Aorta (tissue), 5 donors: ENCODE measurements at regions not wholly inside any gene's neighbourhood (a gene's known extent, or its start where the extent isn't known, plus 50 kb on each side); places are given as distances from the start of the nearest gene placed in this dataset.

Experiments used
- ATAC-seq: fragments of 200-7000 bp; cut with Tn5 transposase; one replicate; pipeline ENCODE4 v1.9.1; 2022; ENCODE audit warnings: moderate library complexity; ENCODE audit not compliant: low FRiP score
- DNase-seq, 2 donors: peaks; one replicate each; pipeline ENCODE4 v3.0.0-alpha.2; 2020
- H3K27ac ChIP-seq, 2 donors: one replicate each; pipeline ENCODE4 v1.5.1; 2013; ENCODE audit warnings: low read length in 2 of 2, mild to moderate bottlenecking in 2 of 2, moderate library complexity in 2 of 2, control low read depth in 1 of 2, inconsistent platforms in 1 of 2, low read depth in 1 of 2
- H3K27me3 ChIP-seq, 2 donors: one replicate each; pipeline ENCODE4 v1.6.1; 2013; ENCODE audit warnings: control low read depth in 1 of 2, low read length in 1 of 2, mild to moderate bottlenecking in 1 of 2, moderate library complexity in 1 of 2; ENCODE audit not compliant: insufficient read depth in 2 of 2, control insufficient read depth in 1 of 2
- H3K36me3 ChIP-seq, 2 donors: one replicate each; pipeline ENCODE4 v1.6.1; 2013; ENCODE audit warnings: control low read depth in 1 of 2, low read length in 1 of 2, mild to moderate bottlenecking in 1 of 2; ENCODE audit not compliant: insufficient read depth in 2 of 2, control insufficient read depth in 1 of 2
- H3K4me1 ChIP-seq, 2 donors: one replicate each; pipeline ENCODE4 v1.6.1; 2013; ENCODE audit warnings: low read length in 2 of 2, control low read depth in 1 of 2, mild to moderate bottlenecking in 1 of 2, moderate library complexity in 1 of 2; ENCODE audit not compliant: insufficient read depth in 2 of 2, control insufficient read depth in 1 of 2
- H3K4me3 ChIP-seq, 2 donors: one replicate each; pipeline ENCODE4 v1.5.1; 2013; ENCODE audit warnings: low read length in 2 of 2, control low read depth in 1 of 2, mild to moderate bottlenecking in 1 of 2
- H3K9me3 ChIP-seq: one replicate; pipeline ENCODE4 v1.6.1; 2013; ENCODE audit warnings: mild to moderate bottlenecking, low read length; ENCODE audit not compliant: control insufficient read depth
- WGBS, 2 donors: extraction: QIAGEN DNeasy Blood & Tissue Kit; methylation state at CpG; one replicate each; pipeline ENCODE4 v1.1.7; 2013; 5-methylcytosine and 5-hydroxymethylcytosine counted together
- intact Hi-C, 2 donors: fragments of 100-400 bp; cut with DNase I; formaldehyde crosslinking; loops; one replicate each; pipeline versions ENCODE4 v1.14.2 to v1.15.0; 2022
- donor health status: healthy with polysubstance abuse.
- donor health status: Bipolar disorder and iron deficiency.
- donor health status: DM: no; HTN: no; CAD: no.
- donor health status: DM: no; HTN: no; CAD: no.
- donor health status: DM: yes; HTN: yes; CAD: no.

- H3K9me3 ChIP-seq: no peaks in the 10 kb centered on the region
- H3K4me1 ChIP-seq: no peaks in the 10 kb centered on the region
- no peaks in the 10 kb centered on the region for H3K36me3 ChIP-seq
- no peak overlapping the region for H3K4me3 ChIP-seq
- intact Hi-C loops: no loop called here
- H3K27me3 ChIP-seq: no peaks in the 10 kb centered on the region
- no peak for ATAC-seq
- DNase-seq: no peak
- WGBS, 2 donors: 84 to 91% methylated on average over 7 of the region's 7 CpGs
- no peak overlapping the region for H3K27ac ChIP-seq
Observed at GRCh38 chr3:177426878-177427495, 229.7 kb upstream of the TBL1XR1 start.

GRCh38 chr3:177427540-177427939, 230.3 kb upstream of the TBL1XR1 start:
- no peaks in the 10 kb centered on the region for H3K27me3 ChIP-seq
- no peak overlapping the region for H3K27ac ChIP-seq
- no peaks in the 10 kb centered on the region for H3K9me3 ChIP-seq
- no peak for ATAC-seq
- intact Hi-C loops: no loop called here
- no peak overlapping the region for H3K4me3 ChIP-seq
- DNase-seq: no peak
- WGBS, 2 donors: 70 to 75% methylated on average over 1 of the region's 1 CpG
- H3K36me3 ChIP-seq: no peaks in the 10 kb centered on the region
- H3K4me1 ChIP-seq: no peaks in the 10 kb centered on the region

- H3K9me3 ChIP-seq: no peaks in the 10 kb centered on the region
- ATAC-seq (no peak), DNase-seq (no peak)
- no peaks in the 10 kb centered on the region for H3K36me3 ChIP-seq
- no peaks in the 10 kb centered on the region for H3K27me3 ChIP-seq
- no peaks in the 10 kb centered on the region for H3K4me1 ChIP-seq
- no peak overlapping the region for H3K4me3 ChIP-seq
- H3K27ac ChIP-seq: no peak overlapping the region
- WGBS, 2 donors: 40 to 68% methylated on average over 1 of the region's 1 CpG
- intact Hi-C loops: no loop called here
Observed at GRCh38 chr3:177429079-177429478, 231.8 kb upstream of the TBL1XR1 start.

GRCh38 chr3:177429771-177430170, 232.5 kb upstream of the TBL1XR1 start:
- ATAC-seq: no peak
- Histone ChIP-seq H3K36me3 (no peaks in the 10 kb centered on the region), H3K4me3 (no peak overlapping the region), H3K4me1 (no peaks in the 10 kb centered on the region), H3K27ac (no peak overlapping the region), H3K27me3 (no peaks in the 10 kb centered on the region), H3K9me3 (no peaks in the 10 kb centered on the region)
- intact Hi-C loops: loop anchor here in 1 of 2 donors (10.0 kb wide), 1 partner anchor 55 kb away; no protein-coding TSS in a partner anchor
- DNase-seq: no peak
- 82 to 88% methylated on average over 2 of the region's 2 CpGs for WGBS, 2 donors

GRCh38 chr3:177430653-177431052, 233.4 kb upstream of the TBL1XR1 start:
- 98 to 99% methylated on average over 5 of the region's 5 CpGs for WGBS, 2 donors
- Histone ChIP-seq H3K9me3 (no peaks in the 10 kb centered on the region), H3K4me1 (no peaks in the 10 kb centered on the region), H3K27me3 (no peaks in the 10 kb centered on the region), H3K27ac (no peak overlapping the region), H3K36me3 (no peaks in the 10 kb centered on the region), H3K4me3 (no peak overlapping the region)
- ATAC-seq (no peak), DNase-seq (no peak)
- intact Hi-C loops: loop anchor here in 1 of 2 donors (10.0 kb wide), 1 partner anchor 56 kb away; no protein-coding TSS in a partner anchor

GRCh38 chr3:177431525-177432176, 234.4 kb upstream of the TBL1XR1 start:
- Histone ChIP-seq H3K36me3 (no peaks in the 10 kb centered on the region), H3K27me3 (no peaks in the 10 kb centered on the region), H3K9me3 (no peaks in the 10 kb centered on the region), H3K4me1 (no peaks in the 10 kb centered on the region), H3K27ac (no peak overlapping the region), H3K4me3 (no peak overlapping the region)
- intact Hi-C loops: loop anchor here in 1 of 2 donors (10.0 kb wide), 1 partner anchor 57 kb away; no protein-coding TSS in a partner anchor
- 39 to 48% methylated on average over 6 to 7 of the region's 7 CpGs for WGBS, 2 donors
- no peak for DNase-seq
- no peak for ATAC-seq

GRCh38 chr3:177435301-177435700, 238.0 kb upstream of the TBL1XR1 start:
- intact Hi-C loops: loop anchor here in 1 of 2 donors (10.0 kb wide), 1 partner anchor 60 kb away; no protein-coding TSS in a partner anchor
- H3K27me3 ChIP-seq: no peaks in the 10 kb centered on the region
- DNase-seq: no peak
- no peak overlapping the region for H3K27ac ChIP-seq
- H3K4me1 ChIP-seq: no peaks in the 10 kb centered on the region
- WGBS, 2 donors: 83 to 85% methylated on average over 3 of the region's 3 CpGs
- H3K36me3 ChIP-seq: no peaks in the 10 kb centered on the region
- no peak for ATAC-seq
- H3K4me3 ChIP-seq: no peak overlapping the region
- no peaks in the 10 kb centered on the region for H3K9me3 ChIP-seq

- Histone ChIP-seq H3K4me1 (no peaks in the 10 kb centered on the region), H3K36me3 (no peaks in the 10 kb centered on the region), H3K9me3 (no peaks in the 10 kb centered on the region), H3K27ac (no peak overlapping the region), H3K27me3 (no peaks in the 10 kb centered on the region), H3K4me3 (no peak overlapping the region)
- DNase-seq: no peak
- no peak for ATAC-seq
- intact Hi-C loops: loop anchor here in 1 of 2 donors (10.0 kb wide), 1 partner anchor 63 kb away; no protein-coding TSS in a partner anchor
- WGBS, 2 donors: 90 to 91% methylated on average over 5 of the region's 5 CpGs
Observed at GRCh38 chr3:177437513-177438337, 240.4 kb upstream of the TBL1XR1 start.
